ENCODE measurements at regions not wholly inside any gene's neighbourhood (a gene's known extent, or its start where the extent isn't known, plus 50 kb on each side); places are given as distances from the start of the nearest gene placed in this dataset.

GRCh38 chr9:38313421-38313820 lies 79.1 kb upstream of the ALDH1B1 start:
- TF ChIP-seq POLR2AphosphoS5 (IDR thresholded peaks at IDR 0.05) = no peak
- TF ChIP-seq CTCF (IDR thresholded peaks at IDR 0.05 in 8 of 11, conservative IDR thresholded peaks at IDR 0.05 in 3 of 11) = no peak
- no peak for TF ChIP-seq POLR2A (IDR thresholded peaks at IDR 0.05)

All from spleen (tissue), 7 donors.